HCT116 (cell line): ENCODE measurements at regions not wholly inside any gene's neighbourhood (a gene's known extent, or its start where the extent isn't known, plus 50 kb on each side); places are given as distances from the start of the nearest gene placed in this dataset.

ENCODE experiments used
- ATAC-seq: fragments of 200-7000 bp; cut with Tn5 transposase; 2 replicates; pipeline ENCODE4 v1.9.1; 2020; ENCODE audit warnings: mild to moderate bottlenecking, moderate library complexity
- BruUV-seq: library from RNA; stranded (reverse); fragments of 400-500 nt; replicated peaks from 2 replicates; lab custom pipeline; 2021; lab: Mats Ljungman, UMichigan
- CTCF ChIA-PET: fragments of 300-600 bp; sonication (Branson Sonifier 250); formaldehyde crosslinking; loops from one replicate; lab custom pipeline; 2021; ENCODE audit warnings: antibody characterized with exemption; lab: Charles Lee
- POLR2A ChIA-PET: fragments of 300-600, 350-600 bp; sonication (Branson Sonifier 250); formaldehyde crosslinking; loops from one replicate; lab custom pipeline; 2021; ENCODE audit warnings: antibody characterized with exemption; lab: Charles Lee
- RAD21 ChIA-PET, 2 experiments: fragments of 300-600 bp; sonication (Branson Sonifier 250); formaldehyde crosslinking; loops; one replicate each; lab custom pipeline; 2023; ENCODE audit warnings: low total read pairs in 2 of 2; ENCODE audit not compliant: uncharacterized antibody in 2 of 2, unreplicated experiment in 2 of 2, low non-redundant PET in 1 of 2; lab: Charles Lee
- DNase-seq: peaks from one replicate; pipeline ENCODE4 v3.0.0-alpha.2; 2010; ENCODE audit warnings: low read depth, low spot score
- H2AFZ ChIP-seq: fragments of 200-600 bp; shearing (Covaris generic), sonication (generic); 2 replicates; pipeline ENCODE4 v1.6.1; 2017; ENCODE audit warnings: low read depth, mixed run types, mixed read lengths, antibody characterized with exemption, low read length; ENCODE audit not compliant: poor library complexity, severe bottlenecking
- H3K27ac ChIP-seq: 2 replicates; pipeline ENCODE4 v1.5.1; 2012; ENCODE audit warnings: low read depth, low read length
- H3K27me3 ChIP-seq: fragments of 200-600 bp; sonication (generic); 2 replicates; pipeline ENCODE4 v1.6.1; 2016; ENCODE audit warnings: mixed run types, low read length, mixed read lengths; ENCODE audit not compliant: insufficient read depth
- H3K36me3 ChIP-seq, 2 experiments: fragments of 200-500 bp in 1 of 2; fragments of 200-600 bp in 1 of 2; sonication (Bioruptor generic) in 1 of 2; sonication (generic) in 1 of 2; 2 replicates each; pipeline versions ENCODE4 v1.5.1 to v1.6.1; 2014 to 2016; ENCODE audit warnings: low read length in 2 of 2, inconsistent platforms in 1 of 2, mixed read lengths in 1 of 2, mixed run types in 1 of 2; ENCODE audit not compliant: insufficient read depth in 2 of 2, control insufficient read depth in 1 of 2
- H3K4me1 ChIP-seq, 2 experiments: fragments of 200-600 bp in 1 of 2; sonication (generic) in 1 of 2; 2 replicates each; pipeline versions ENCODE4 v1.5.1 to v1.6.1; 2012 to 2017; ENCODE audit warnings: low read length in 2 of 2, inconsistent platforms in 1 of 2, mild to moderate bottlenecking in 1 of 2, mixed read lengths in 1 of 2, mixed run types in 1 of 2, moderate library complexity in 1 of 2; ENCODE audit not compliant: insufficient read depth in 2 of 2, control insufficient read depth in 1 of 2
- H3K4me2 ChIP-seq: fragments of 200-600 bp; sonication (generic); 2 replicates; pipeline ENCODE4 v1.6.1; 2017; ENCODE audit warnings: mixed run types, low read length, mixed read lengths
- H3K4me3 ChIP-seq, 2 experiments: fragments of 200-600 bp in 1 of 2; sonication (generic) in 1 of 2; replicated peaks in 1 of 2; 2 replicates each; pipeline ENCODE4 v1.5.1; 2011 to 2016; ENCODE audit warnings: low read length in 2 of 2, control low read depth in 1 of 2, low read depth in 1 of 2, mild to moderate bottlenecking in 1 of 2, mixed read lengths in 1 of 2, mixed run types in 1 of 2
- H3K79me2 ChIP-seq: fragments of 200-600 bp; sonication (generic); 2 replicates; pipeline ENCODE4 v1.6.1; 2017; ENCODE audit warnings: mild to moderate bottlenecking, mixed run types, low read length, moderate library complexity, mixed read lengths; ENCODE audit not compliant: insufficient read depth
- H3K9ac ChIP-seq: fragments of 200-600 bp; sonication (generic); 2 replicates; pipeline ENCODE4 v1.6.1; 2016; ENCODE audit warnings: low read length, mixed read lengths
- H3K9me2 ChIP-seq: fragments of 200-600 bp; sonication (generic), shearing (Covaris generic); 2 replicates; pipeline ENCODE4 v1.6.1; 2017; ENCODE audit warnings: mixed run types, mild to moderate bottlenecking, moderate library complexity; ENCODE audit not compliant: insufficient read depth
- H3K9me3 ChIP-seq, 2 experiments: fragments of 200-500 bp in 1 of 2; fragments of 200-600 bp in 1 of 2; sonication (Bioruptor generic) in 1 of 2; sonication (generic) in 1 of 2; 2 replicates each; pipeline ENCODE4 v1.6.1; 2014 to 2017; ENCODE audit warnings: low read length in 2 of 2, mixed read lengths in 2 of 2, inconsistent platforms in 1 of 2, low read depth in 1 of 2, mild to moderate bottlenecking in 1 of 2, mixed run types in 1 of 2, moderate library complexity in 1 of 2; ENCODE audit not compliant: control insufficient read depth in 1 of 2, insufficient read depth in 1 of 2
- H4K20me1 ChIP-seq: fragments of 200-600 bp; sonication (generic), shearing (Covaris generic); 2 replicates; pipeline ENCODE4 v1.6.1; 2017; ENCODE audit warnings: mixed run types, mild to moderate bottlenecking, moderate library complexity; ENCODE audit not compliant: insufficient read depth
- CBX3 ChIP-seq: IDR thresholded peaks from 2 replicates; pipeline ENCODE4 v1.6.1; 2012; ENCODE audit warnings: low read depth
- ELF1 ChIP-seq: IDR thresholded peaks from 2 replicates; pipeline ENCODE4 v1.6.1; 2012; ENCODE audit warnings: low read depth, borderline replicate concordance
- EZH2 ChIP-seq: fragments of 200-600 bp; sonication (generic); IDR thresholded peaks from 2 replicates; pipeline ENCODE4 v1.6.1; 2017; ENCODE audit warnings: antibody characterized with exemption, mixed run types
- EZH2phosphoT487 ChIP-seq: fragments of 200-600 bp; IDR thresholded peaks from 2 replicates; pipeline ENCODE4 v1.6.1; 2018; ENCODE audit warnings: antibody characterized with exemption, borderline replicate concordance
- FOSL1 ChIP-seq: IDR thresholded peaks from 2 replicates; pipeline ENCODE4 v1.6.1; 2012; ENCODE audit warnings: low read depth
- JUND ChIP-seq: IDR thresholded peaks from 2 replicates; pipeline ENCODE4 v1.6.1; 2012
- POLR2A ChIP-seq: IDR thresholded peaks from 2 replicates; pipeline ENCODE4 v1.7.0; 2011; ENCODE audit warnings: borderline replicate concordance; ENCODE audit not compliant: insufficient read depth, insufficient read length; ENCODE audit errors: extremely low read depth
- RAD21 ChIP-seq: IDR thresholded peaks from 2 replicates; pipeline ENCODE4 v1.6.1; 2012; ENCODE audit warnings: low read depth, mild to moderate bottlenecking
- SRF ChIP-seq: IDR thresholded peaks from 2 replicates; pipeline ENCODE4 v1.6.1; 2012; ENCODE audit warnings: low read depth
- TCF7L2 ChIP-seq: IDR thresholded peaks from 2 replicates; pipeline ENCODE4 v1.7.0; 2011; ENCODE audit warnings: borderline replicate concordance, inconsistent platforms; ENCODE audit not compliant: insufficient read depth, insufficient read length; ENCODE audit errors: extremely low read depth
- YY1 ChIP-seq: IDR thresholded peaks from 2 replicates; pipeline ENCODE4 v1.6.1; 2011; ENCODE audit warnings: low read length, low read depth, moderate library complexity, mild to moderate bottlenecking; ENCODE audit not compliant: insufficient replicate concordance; ENCODE audit errors: extremely low read depth
- intact Hi-C: fragments of 100-400 bp; cut with micrococcal nuclease; formaldehyde crosslinking; loops from 2 replicates; pipeline ENCODE4 v1.10.0; 2022
- TF ChIP-seq, protein P1 (sequence below): IDR thresholded peaks from 2 replicates; pipeline ENCODE4 v1.6.1; 2012
- TF ChIP-seq, protein P2 (sequence below): IDR thresholded peaks from 2 replicates; pipeline ENCODE4 v1.6.1; 2011; ENCODE audit warnings: mild to moderate bottlenecking, low read length, moderate library complexity; ENCODE audit not compliant: insufficient replicate concordance; ENCODE audit errors: extremely low read depth

DNA sequence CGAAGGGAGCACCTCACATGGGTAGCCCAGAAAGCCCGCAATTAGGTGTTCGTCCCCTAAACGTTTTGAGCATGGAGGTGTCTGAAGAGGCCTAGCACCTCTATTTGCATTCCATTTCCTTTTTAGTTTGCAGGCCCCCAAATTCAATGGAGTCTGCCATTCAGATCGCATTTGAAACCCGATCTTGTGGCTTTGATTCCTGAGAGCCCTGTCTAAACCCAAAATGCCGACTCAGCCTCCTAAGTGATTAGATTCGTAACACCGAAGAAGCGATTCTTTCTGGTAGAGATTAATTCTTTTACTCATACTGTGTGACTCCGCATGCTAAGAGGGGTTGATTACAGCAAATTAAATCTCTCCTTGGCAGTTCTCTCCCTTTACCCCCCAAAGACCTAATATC is 415.2 kb upstream of the KAZN start:
- H3K36me3 ChIP-seq, result no peaks in the 10 kb centered on the region
- ATAC-seq (no peak), DNase-seq (no peak)
- no peaks in the 10 kb centered on the region for H3K9me2 ChIP-seq
- CTCF ChIA-PET, result no interaction called here
- BruUV-seq, result no TSS peak
- intact Hi-C loops, result no loop called here
- TF ChIP-seq POLR2A, result no peak
- no peak for TF ChIP-seq EZH2
- TF ChIP-seq ELF1, result no peak
- no peak for TF ChIP-seq RAD21
- no peak for TF ChIP-seq SRF
- TF ChIP-seq CBX3, result no peak
- TF ChIP-seq, protein P1, sequence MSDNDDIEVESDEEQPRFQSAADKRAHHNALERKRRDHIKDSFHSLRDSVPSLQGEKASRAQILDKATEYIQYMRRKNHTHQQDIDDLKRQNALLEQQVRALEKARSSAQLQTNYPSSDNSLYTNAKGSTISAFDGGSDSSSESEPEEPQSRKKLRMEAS, result no peak
- no peak for TF ChIP-seq YY1
- TF ChIP-seq FOSL1, result no peak
- TF ChIP-seq EZH2phosphoT487, result no peak
- TF ChIP-seq TCF7L2, result no peak
- TF ChIP-seq, protein P2, sequence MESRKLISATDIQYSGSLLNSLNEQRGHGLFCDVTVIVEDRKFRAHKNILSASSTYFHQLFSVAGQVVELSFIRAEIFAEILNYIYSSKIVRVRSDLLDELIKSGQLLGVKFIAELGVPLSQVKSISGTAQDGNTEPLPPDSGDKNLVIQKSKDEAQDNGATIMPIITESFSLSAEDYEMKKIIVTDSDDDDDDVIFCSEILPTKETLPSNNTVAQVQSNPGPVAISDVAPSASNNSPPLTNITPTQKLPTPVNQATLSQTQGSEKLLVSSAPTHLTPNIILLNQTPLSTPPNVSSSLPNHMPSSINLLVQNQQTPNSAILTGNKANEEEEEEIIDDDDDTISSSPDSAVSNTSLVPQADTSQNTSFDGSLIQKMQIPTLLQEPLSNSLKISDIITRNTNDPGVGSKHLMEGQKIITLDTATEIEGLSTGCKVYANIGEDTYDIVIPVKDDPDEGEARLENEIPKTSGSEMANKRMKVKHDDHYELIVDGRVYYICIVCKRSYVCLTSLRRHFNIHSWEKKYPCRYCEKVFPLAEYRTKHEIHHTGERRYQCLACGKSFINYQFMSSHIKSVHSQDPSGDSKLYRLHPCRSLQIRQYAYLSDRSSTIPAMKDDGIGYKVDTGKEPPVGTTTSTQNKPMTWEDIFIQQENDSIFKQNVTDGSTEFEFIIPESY, result no peak
- no peak for TF ChIP-seq JUND
- no peak overlapping the region for H3K27ac ChIP-seq
- no peaks in the 10 kb centered on the region for H3K79me2 ChIP-seq
- RAD21 ChIA-PET, result no interaction called here
- no peak overlapping the region for H3K9ac ChIP-seq
- no peaks in the 10 kb centered on the region for H3K9me3 ChIP-seq
- peaks cover 14% of the 10 kb centered on the region for H3K27me3 ChIP-seq
- POLR2A ChIA-PET, result no interaction called here
- H3K4me2 ChIP-seq, result no peak overlapping the region
- H3K4me3 ChIP-seq, result no peak overlapping the region
- no peaks in the 10 kb centered on the region for H4K20me1 ChIP-seq
- H3K4me1 ChIP-seq, result no peaks in the 10 kb centered on the region
- no peak overlapping the region for H2AFZ ChIP-seq
